ENCODE measurements at regions not wholly inside any gene's neighbourhood (a gene's known extent, or its start where the extent isn't known, plus 50 kb on each side); places are given as distances from the start of the nearest gene placed in this dataset.

GRCh38 chr13:82693607-82694006, 1188.7 kb downstream of the SLITRK1 start:
- TF ChIP-seq CTCF (IDR thresholded peaks at IDR 0.05), result no peak
- TF ChIP-seq POLR2A (IDR thresholded peaks at IDR 0.05), result no peak
